ENCODE measurements at regions not wholly inside any gene's neighbourhood (a gene's known extent, or its start where the extent isn't known, plus 50 kb on each side); places are given as distances from the start of the nearest gene placed in this dataset.

DNA sequence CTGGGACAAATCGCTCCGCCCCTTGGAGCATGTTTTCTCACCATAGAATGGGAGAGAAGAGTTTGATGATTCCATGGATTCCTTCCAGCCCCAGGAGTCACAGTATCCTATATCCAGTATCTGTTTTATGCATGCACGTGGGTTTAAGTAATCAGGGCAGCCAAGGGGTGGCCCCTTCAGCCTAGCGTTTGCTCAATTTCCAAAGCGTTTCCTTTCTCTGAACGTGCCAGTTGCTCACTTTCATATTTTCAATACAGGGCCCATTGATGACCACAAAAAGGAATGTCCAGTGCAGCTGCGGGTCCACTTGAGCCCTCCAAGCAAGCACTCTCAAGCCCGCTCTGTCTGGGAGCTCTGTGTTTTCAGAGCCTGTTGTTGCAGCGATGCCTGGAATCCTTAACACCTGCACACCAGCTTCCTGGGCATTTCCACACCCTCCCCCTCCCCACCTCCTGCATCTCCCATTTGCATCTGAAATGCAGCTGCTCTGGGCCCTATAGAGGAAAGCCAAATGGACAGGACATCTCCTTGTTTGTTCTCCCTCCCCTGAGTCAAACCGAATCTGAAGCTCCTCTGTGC, 164.3 kb upstream of the LPP start:
- Mint-ChIP-seq H3K9me3 (peaks cover 0 to 10% (median 4%) of the 10 kb centered on the region in 7 donors), H3K36me3 (peaks cover 5 to 18% of the 10 kb centered on the region in 2 donors), H3K4me3 (no peak overlapping the region), H3K27ac (no peak overlapping the region), H3K4me1 (peaks cover 15 to 18% (median 17%) of the 10 kb centered on the region in 3 donors), H3K27me3 (peaks cover 15 to 43% (median 39%) of the 10 kb centered on the region in 3 donors)
- no peak for DNase-seq
- no peak for ATAC-seq (ENCODE audit: low read depth in 2 of 2)

DNA sequence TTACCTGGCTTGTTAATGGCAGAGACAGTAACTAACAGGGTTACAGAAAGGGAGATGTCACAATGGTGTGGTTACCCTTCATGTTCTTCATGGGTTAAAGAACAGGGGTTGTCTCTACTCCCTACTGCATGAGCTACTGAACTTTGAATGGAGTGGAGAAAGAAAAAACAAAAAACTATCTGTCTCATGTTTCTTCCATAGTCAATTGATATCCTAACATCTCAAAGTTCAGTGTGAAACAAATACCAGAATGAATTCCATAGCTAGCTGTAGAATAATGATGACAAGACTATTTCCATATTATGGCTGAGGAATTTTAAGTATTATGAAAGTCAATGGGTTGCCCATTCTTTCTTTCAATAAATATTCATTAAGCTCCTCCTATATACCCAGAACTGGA, 161.3 kb upstream of the LPP start:
- ATAC-seq (ENCODE audit: low read depth in 2 of 2) = no peak
- Mint-ChIP-seq H3K27me3 (peaks cover 9 to 29% (median 14%) of the 10 kb centered on the region in 3 donors), H3K9me3 (peaks cover 0 to 6% (median 0%) of the 10 kb centered on the region in 7 donors), H3K4me3 (no peak overlapping the region), H3K4me1 (peaks cover 0 to 5% (median 0%) of the 10 kb centered on the region in 3 donors), H3K27ac (no peak overlapping the region), H3K36me3 (peaks cover 5 to 10% of the 10 kb centered on the region in 2 donors)
- DNase-seq = no peak

DNA sequence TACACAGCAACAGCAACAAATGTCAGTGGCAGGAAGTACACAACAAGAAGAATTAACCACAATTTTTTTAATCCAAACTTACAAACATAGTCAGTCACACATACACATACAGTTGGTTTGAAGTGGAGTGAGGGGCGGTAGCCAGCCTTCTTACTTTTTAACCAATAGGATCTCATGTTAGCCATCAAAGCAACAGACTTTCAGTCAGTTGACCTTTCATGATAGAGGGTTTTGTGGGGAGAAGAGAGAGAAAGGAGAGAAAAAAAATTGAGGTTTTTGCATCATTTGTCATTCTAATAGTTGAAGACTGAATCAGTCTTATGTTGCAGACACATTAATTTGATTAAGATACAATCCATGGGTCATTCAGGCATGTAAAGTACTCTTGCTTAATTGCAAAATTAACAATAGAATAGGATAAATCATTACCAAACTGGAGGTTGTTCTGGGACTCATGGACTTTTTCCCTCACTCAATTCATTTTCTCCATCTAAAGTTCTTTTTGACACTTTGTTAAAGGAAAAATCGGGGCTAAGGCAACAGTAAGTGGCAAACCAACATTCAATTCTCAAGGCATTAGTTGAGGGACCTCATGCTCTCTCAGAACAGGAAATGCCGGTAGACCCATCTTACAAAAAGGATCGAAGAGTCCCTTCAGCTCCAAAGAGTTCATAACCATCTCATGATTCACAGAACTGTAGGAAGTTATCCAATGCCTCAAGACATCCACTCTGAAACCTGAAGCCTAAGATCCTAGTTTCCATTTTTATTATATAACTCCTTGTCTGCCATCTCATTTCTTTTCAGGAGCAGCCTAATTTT, 159.5 kb upstream of the LPP start:
- Mint-ChIP-seq H3K4me1 (peaks cover 0 to 7% (median 5%) of the 10 kb centered on the region in 3 donors), H3K9me3 (peaks cover 0 to 6% (median 0%) of the 10 kb centered on the region in 7 donors), H3K4me3 (no peak overlapping the region), H3K36me3 (peaks cover 5 to 10% of the 10 kb centered on the region in 2 donors), H3K27ac (no peak overlapping the region), H3K27me3 (peaks cover 7 to 22% (median 12%) of the 10 kb centered on the region in 3 donors)
- ATAC-seq (ENCODE audit: low read depth in 2 of 2) = no peak
- DNase-seq = no peak

GRCh38 chr3:187995043-187995400, 158.9 kb upstream of the LPP start:
- Mint-ChIP-seq H3K4me1 (peaks cover 5 to 13% (median 9%) of the 10 kb centered on the region in 3 donors), H3K4me3 (no peak overlapping the region), H3K9me3 (peaks cover 0 to 6% (median 0%) of the 10 kb centered on the region in 7 donors), H3K27ac (no peak overlapping the region), H3K36me3 (peaks cover 5 to 10% of the 10 kb centered on the region in 2 donors), H3K27me3 (peaks cover 7 to 22% (median 12%) of the 10 kb centered on the region in 3 donors)
- no peak for ATAC-seq (ENCODE audit: low read depth in 2 of 2)
- DNase-seq = no peak

DNA sequence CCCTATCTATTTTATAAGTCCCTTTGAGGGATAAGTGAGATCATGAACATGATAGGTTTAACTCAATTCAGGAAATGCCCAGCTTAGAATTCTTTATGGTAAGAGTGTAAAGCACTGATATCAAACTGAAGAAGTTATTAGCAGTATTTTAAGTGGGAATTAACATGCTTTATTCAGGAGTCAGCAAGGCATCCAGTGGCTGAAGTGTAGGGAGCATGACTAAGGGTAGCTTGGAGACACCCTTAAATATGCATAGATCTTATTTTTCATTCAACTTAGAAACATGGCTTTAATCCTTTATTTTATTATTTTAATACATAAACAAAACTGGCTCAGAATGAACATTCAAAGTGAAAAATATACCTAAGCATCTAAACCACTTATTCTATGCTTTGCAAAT, 158.3 kb upstream of the LPP start:
- H3K36me3 Mint-ChIP-seq = peaks cover 4 to 8% of the 10 kb centered on the region in 2 donors
- no peak overlapping the region for H3K4me3 Mint-ChIP-seq
- H3K4me1 Mint-ChIP-seq = peaks cover 11 to 20% (median 15%) of the 10 kb centered on the region in 3 donors
- peaks cover 0 to 6% (median 0%) of the 10 kb centered on the region in 7 donors for H3K9me3 Mint-ChIP-seq
- no peak for DNase-seq
- no peak for ATAC-seq (ENCODE audit: low read depth in 2 of 2)
- H3K27ac Mint-ChIP-seq = no peak overlapping the region
- H3K27me3 Mint-ChIP-seq = peaks cover 7 to 17% (median 9%) of the 10 kb centered on the region in 3 donors

- H3K36me3 Mint-ChIP-seq = no peaks in the 10 kb centered on the region
- ATAC-seq (ENCODE audit: low read depth in 2 of 2) = no peak
- no peak for DNase-seq
- peaks cover 17 to 23% (median 20%) of the 10 kb centered on the region in 3 donors for H3K4me1 Mint-ChIP-seq
- H3K9me3 Mint-ChIP-seq = peaks cover 0 to 6% (median 0%) of the 10 kb centered on the region in 7 donors
- H3K27ac Mint-ChIP-seq = no peak overlapping the region
- H3K27me3 Mint-ChIP-seq = peaks cover 0 to 9% (median 0%) of the 10 kb centered on the region in 3 donors
- H3K4me3 Mint-ChIP-seq = no peak overlapping the region
Observed at GRCh38 chr3:187996609-187997008, 157.3 kb upstream of the LPP start.

- H3K4me1 Mint-ChIP-seq = peaks cover 20 to 23% (median 21%) of the 10 kb centered on the region in 3 donors
- peaks cover 0 to 9% (median 0%) of the 10 kb centered on the region in 3 donors for H3K27me3 Mint-ChIP-seq
- peaks cover 0 to 6% (median 0%) of the 10 kb centered on the region in 7 donors for H3K9me3 Mint-ChIP-seq
- ATAC-seq (ENCODE audit: low read depth in 2 of 2) (no peak), DNase-seq (no peak)
- no peak overlapping the region for H3K27ac Mint-ChIP-seq
- no peak overlapping the region for H3K4me3 Mint-ChIP-seq
- no peaks in the 10 kb centered on the region for H3K36me3 Mint-ChIP-seq
Observed at GRCh38 chr3:187997490-187997889, 156.5 kb upstream of the LPP start.

- ATAC-seq (ENCODE audit: low read depth in 2 of 2) = no peak
Observed at GRCh38 chr3:187997946-187998561, 155.9 kb upstream of the LPP start.

DNA sequence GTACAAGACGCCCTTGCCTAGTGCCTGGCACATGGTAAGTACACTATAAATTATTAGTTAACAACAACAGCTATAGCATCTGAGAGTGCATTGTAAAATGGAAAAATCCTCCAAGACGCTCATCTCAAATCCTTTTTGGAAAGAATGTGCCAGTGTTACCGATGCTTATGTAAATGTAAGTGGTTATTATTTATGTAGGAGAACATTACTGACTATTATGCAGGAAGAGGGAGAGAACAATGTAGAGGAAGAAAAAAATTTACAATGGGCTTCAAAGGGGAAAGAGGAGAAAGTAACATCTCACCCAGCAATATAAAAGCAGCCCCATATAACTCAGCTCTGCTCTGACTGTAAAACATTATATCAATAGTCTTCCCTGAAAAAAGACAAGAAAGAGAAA, 155.3 kb upstream of the LPP start:
- peaks cover 20 to 23% (median 21%) of the 10 kb centered on the region in 3 donors for H3K4me1 Mint-ChIP-seq
- no peaks in the 10 kb centered on the region for H3K36me3 Mint-ChIP-seq
- H3K9me3 Mint-ChIP-seq = peaks cover 0 to 6% (median 0%) of the 10 kb centered on the region in 7 donors
- H3K27me3 Mint-ChIP-seq = peaks cover 0 to 8% (median 0%) of the 10 kb centered on the region in 3 donors
- peak overlapping the region in 1 of 8 donors; percentile 6 for H3K4me3 Mint-ChIP-seq
- H3K27ac Mint-ChIP-seq = peak overlapping the region in 1 of 6 donors; percentile 19
- ATAC-seq (ENCODE audit: low read depth in 2 of 2) = no peak
- no peak for DNase-seq

More at GRCh38 chr3:187997946-187998561, 155.9 kb upstream of the LPP start:
- no peak for DNase-seq
- Mint-ChIP-seq H3K9me3 (peaks cover 0 to 6% (median 0%) of the 10 kb centered on the region in 7 donors), H3K27me3 (peaks cover 0 to 7% (median 0%) of the 10 kb centered on the region in 3 donors), H3K4me1 (peaks cover 20 to 23% (median 21%) of the 10 kb centered on the region in 3 donors), H3K36me3 (no peaks in the 10 kb centered on the region), H3K27ac (peak overlapping the region in 2 of 6 donors; percentile 19 to 72), H3K4me3 (peak overlapping the region in 1 of 8 donors; percentile 40)

DNA sequence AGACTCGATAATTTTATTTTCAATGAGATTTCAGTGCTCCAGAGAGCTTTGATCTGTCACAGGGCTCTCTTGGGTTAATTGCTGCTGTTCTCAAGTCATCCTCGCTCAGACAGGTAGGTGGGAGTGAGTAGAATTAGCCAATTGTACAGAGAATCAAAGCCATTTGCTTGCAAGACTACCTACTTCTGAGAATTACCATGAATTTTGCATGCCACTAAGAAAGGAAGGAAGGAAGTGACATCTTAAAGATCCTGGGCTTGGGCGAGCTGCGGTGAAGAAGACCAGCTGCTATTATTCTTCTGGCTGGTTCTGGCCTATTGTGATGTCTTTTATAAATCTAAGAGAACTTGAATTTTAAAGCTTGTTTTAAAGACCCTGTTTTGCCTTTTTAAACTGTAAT, 154.1 kb upstream of the LPP start:
- Mint-ChIP-seq H3K36me3 (no peaks in the 10 kb centered on the region), H3K27ac (peak overlapping the region; percentile 90 to 97 (median 94)), H3K27me3 (peaks cover 0 to 8% (median 0%) of the 10 kb centered on the region in 3 donors), H3K4me3 (peak overlapping the region in 6 of 8 donors; percentile 59 to 87 (median 74)), H3K9me3 (peaks cover 0 to 6% (median 0%) of the 10 kb centered on the region in 7 donors), H3K4me1 (peaks cover 20 to 23% (median 21%) of the 10 kb centered on the region in 3 donors)
- DNase-seq (peak; percentile 65), ATAC-seq (ENCODE audit: low read depth in 2 of 2) (peak; percentile 96 to 97)

DNA sequence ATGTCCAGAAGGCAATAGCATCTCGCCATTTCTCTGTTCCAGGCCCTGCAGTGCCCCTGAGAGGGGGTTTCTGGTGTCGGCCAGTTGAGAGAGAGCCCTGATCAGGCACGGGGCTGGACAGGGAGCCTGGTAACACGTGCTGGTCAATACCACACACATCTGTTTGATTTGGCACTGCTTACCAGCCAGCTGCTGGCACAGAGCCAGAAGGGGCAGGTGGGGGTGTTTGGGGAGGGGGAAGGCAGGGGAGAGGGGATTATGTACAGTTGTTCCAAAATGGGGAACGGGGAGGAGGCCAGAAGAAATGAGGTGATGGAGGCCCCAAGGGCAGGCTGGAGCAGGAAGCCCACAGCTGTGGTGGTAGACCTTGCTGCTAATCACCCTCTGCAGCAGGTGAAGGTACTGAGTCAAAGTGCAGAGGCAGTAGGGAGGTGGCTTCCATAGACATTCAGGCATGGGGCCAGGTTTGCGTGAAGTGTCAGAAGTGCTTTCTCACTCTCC, 153.5 kb upstream of the LPP start:
- peaks cover 18 to 21% (median 20%) of the 10 kb centered on the region in 3 donors for H3K4me1 Mint-ChIP-seq
- no peak for DNase-seq
- ATAC-seq (ENCODE audit: low read depth in 2 of 2) = no peak
- H3K36me3 Mint-ChIP-seq = no peaks in the 10 kb centered on the region
- peaks cover 0 to 8% (median 0%) of the 10 kb centered on the region in 3 donors for H3K27me3 Mint-ChIP-seq
- peak overlapping the region in 5 of 8 donors; percentile 59 to 87 (median 68) for H3K4me3 Mint-ChIP-seq
- peaks cover 0 to 6% (median 0%) of the 10 kb centered on the region in 7 donors for H3K9me3 Mint-ChIP-seq
- H3K27ac Mint-ChIP-seq = peak overlapping the region; percentile 90 to 97 (median 94)

DNA sequence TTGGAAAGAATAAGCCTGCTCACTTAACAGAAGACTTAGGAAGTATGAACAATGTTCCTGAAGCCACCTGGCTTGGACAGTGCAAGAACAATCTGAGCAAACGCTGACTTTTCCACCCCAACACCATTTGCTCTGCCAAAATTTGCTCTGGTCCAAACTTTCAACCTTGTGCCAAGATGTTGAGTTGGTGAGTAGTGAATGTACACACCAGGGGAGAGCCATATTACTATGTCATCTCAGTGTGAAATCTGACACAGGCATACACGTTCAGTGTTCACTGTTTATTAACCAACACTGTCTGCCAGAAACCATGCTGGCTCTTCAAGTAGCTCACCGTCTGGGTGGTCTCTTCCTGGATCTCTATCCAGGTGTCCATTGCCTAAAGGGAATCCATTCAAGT, 152.9 kb upstream of the LPP start:
- peaks cover 0 to 6% (median 0%) of the 10 kb centered on the region in 7 donors for H3K9me3 Mint-ChIP-seq
- H3K4me3 Mint-ChIP-seq = peak overlapping the region in 2 of 8 donors; percentile 34 to 68
- peaks cover 19 to 21% (median 20%) of the 10 kb centered on the region in 3 donors for H3K4me1 Mint-ChIP-seq
- peak overlapping the region in 2 of 6 donors; percentile 95 to 97 for H3K27ac Mint-ChIP-seq
- no peak for DNase-seq
- ATAC-seq (ENCODE audit: low read depth in 2 of 2) = no peak
- peaks cover 0 to 8% (median 0%) of the 10 kb centered on the region in 3 donors for H3K27me3 Mint-ChIP-seq
- H3K36me3 Mint-ChIP-seq = no peaks in the 10 kb centered on the region

- H3K36me3 Mint-ChIP-seq = no peaks in the 10 kb centered on the region
- no peak for ATAC-seq (ENCODE audit: low read depth in 2 of 2)
- peaks cover 0 to 6% (median 0%) of the 10 kb centered on the region in 7 donors for H3K9me3 Mint-ChIP-seq
- peaks cover 24 to 29% (median 28%) of the 10 kb centered on the region in 3 donors for H3K4me1 Mint-ChIP-seq
- H3K27me3 Mint-ChIP-seq = peaks cover 0 to 5% (median 0%) of the 10 kb centered on the region in 3 donors
- no peak for DNase-seq
- no peak overlapping the region for H3K4me3 Mint-ChIP-seq
- peak overlapping the region in 1 of 6 donors; percentile 25 for H3K27ac Mint-ChIP-seq
Observed at GRCh38 chr3:188001926-188002325, 152.0 kb upstream of the LPP start.
